CD4-positive, alpha-beta T cell treated with Interleukin-15 for 1 hour (primary cell): ENCODE measurements at regions not wholly inside any gene's neighbourhood (a gene's known extent, or its start where the extent isn't known, plus 50 kb on each side); places are given as distances from the start of the nearest gene placed in this dataset.
"Not testable (repeated sequence)": the region's sequence is repeated elsewhere in the genome, so short reads cannot be mapped to it uniquely, and the experiment has no call there.

Experiments
- DNase-seq: peaks from one replicate; pipeline ENCODE4 v3.0.0-alpha.2; 2020

GRCh38 chr14:106522990-106523389, 996.6 kb downstream of the TMEM121 start:
- DNase-seq: no peak

- DNase-seq: no peak
These were observed 1002.3 kb downstream of the TMEM121 start for GRCh38 chr14:106528717-106529116.

- no peak for DNase-seq
These were observed 1003.6 kb downstream of the TMEM121 start for GRCh38 chr14:106530031-106530422.

- DNase-seq: peak; percentile 54
These were observed 1004.2 kb downstream of the TMEM121 start for GRCh38 chr14:106530423-106531107.

- DNase-seq: not testable (repeated sequence)
These were observed 1011.2 kb downstream of the TMEM121 start for GRCh38 chr14:106537597-106537996.

GRCh38 chr14:106538201-106538600, 1011.8 kb downstream of the TMEM121 start:
- no peak for DNase-seq

- no peak for DNase-seq
These were observed 1021.5 kb downstream of the TMEM121 start for GRCh38 chr14:106547735-106548434.

GRCh38 chr14:106549064-106549463, 1022.7 kb downstream of the TMEM121 start:
- DNase-seq: no peak

- no peak for DNase-seq
These were observed 1024.9 kb downstream of the TMEM121 start for GRCh38 chr14:106551265-106551664.

- DNase-seq: not testable (repeated sequence)
These were observed 1029.8 kb downstream of the TMEM121 start for GRCh38 chr14:106556211-106556610.

- peak; percentile 60 for DNase-seq
These were observed 1030.4 kb downstream of the TMEM121 start for GRCh38 chr14:106556665-106557289.

GRCh38 chr14:106562451-106562850, 1036.1 kb downstream of the TMEM121 start:
- no peak for DNase-seq

- DNase-seq: peak; percentile 61
These were observed 1037.8 kb downstream of the TMEM121 start for GRCh38 chr14:106564058-106564643.

GRCh38 chr14:106578481-106578880, 1052.1 kb downstream of the TMEM121 start:
- DNase-seq: no peak

GRCh38 chr14:106579084-106579483, 1052.7 kb downstream of the TMEM121 start:
- DNase-seq: no peak

- no peak for DNase-seq
These were observed 1059.3 kb downstream of the TMEM121 start for GRCh38 chr14:106585692-106586091.

GRCh38 chr14:106586098-106586704, 1059.8 kb downstream of the TMEM121 start:
- DNase-seq: peak; percentile 55

GRCh38 chr14:106591539-106591938, 1065.2 kb downstream of the TMEM121 start:
- not testable (repeated sequence) for DNase-seq

- peak; percentile 56 for DNase-seq
These were observed 1065.9 kb downstream of the TMEM121 start for GRCh38 chr14:106592115-106592852.

GRCh38 chr14:106599209-106599608, 1072.8 kb downstream of the TMEM121 start:
- DNase-seq: no peak

- DNase-seq: peak; percentile 84
These were observed 1079.4 kb downstream of the TMEM121 start for GRCh38 chr14:106605548-106606448.
